IPS-NIHi7 (cell line): ENCODE measurements at regions not wholly inside any gene's neighbourhood (a gene's known extent, or its start where the extent isn't known, plus 50 kb on each side); places are given as distances from the start of the nearest gene placed in this dataset.

Source experiments
- DNase-seq: peaks from one replicate; pipeline ENCODE4 v3.0.0; 2012; ENCODE audit warnings: mixed read lengths; ENCODE audit errors: extremely low spot score

GRCh38 chr1:173422456-173422976 is 54.6 kb upstream of the PRDX6 start:
- DNase-seq, result no peak

- no peak for DNase-seq
Observed at GRCh38 chr1:173423291-173423690, 53.8 kb upstream of the PRDX6 start.

GRCh38 chr1:173424143-173424542 is 53.0 kb upstream of the PRDX6 start:
- no peak for DNase-seq

- no peak for DNase-seq
Observed at GRCh38 chr1:173424782-173425407, 52.2 kb upstream of the PRDX6 start.

GRCh38 chr1:173426057-173426456 is 51.1 kb upstream of the PRDX6 start:
- DNase-seq, result no peak

GRCh38 chr1:173427146-173428054 is 49.7 kb upstream of the PRDX6 start:
- DNase-seq, result no peak
